ENCODE measurements at regions not wholly inside any gene's neighbourhood (a gene's known extent, or its start where the extent isn't known, plus 50 kb on each side); places are given as distances from the start of the nearest gene placed in this dataset.
A peak's percentile ranks its signal among the peaks of the same experiment; 100 is the strongest.

GRCh38 chr2:64829525-64829924 is 159.7 kb upstream of the SLC1A4 start:
- no peak for DNase-seq (ENCODE audit: low read depth)

- DNase-seq (ENCODE audit: low read depth), result peak; percentile 77
Measured at GRCh38 chr2:64831134-64831976, 157.8 kb upstream of the SLC1A4 start.

- no peak for DNase-seq (ENCODE audit: low read depth)
Measured at GRCh38 chr2:64831977-64832328, 157.2 kb upstream of the SLC1A4 start.

GRCh38 chr2:64832936-64833335 is 156.3 kb upstream of the SLC1A4 start:
- DNase-seq (ENCODE audit: low read depth), result no peak

GRCh38 chr2:64836566-64836965 is 152.6 kb upstream of the SLC1A4 start:
- no peak for DNase-seq (ENCODE audit: low read depth)

- DNase-seq (ENCODE audit: low read depth), result no peak
Measured at GRCh38 chr2:64837116-64837731, 152.0 kb upstream of the SLC1A4 start.

GRCh38 chr2:64837925-64838641 is 151.1 kb upstream of the SLC1A4 start:
- DNase-seq (ENCODE audit: low read depth), result no peak

- DNase-seq (ENCODE audit: low read depth), result no peak
Measured at GRCh38 chr2:64838817-64839216, 150.4 kb upstream of the SLC1A4 start.

- DNase-seq (ENCODE audit: low read depth), result no peak
Measured at GRCh38 chr2:64839844-64840243, 149.4 kb upstream of the SLC1A4 start.

GRCh38 chr2:64840426-64840881 is 148.7 kb upstream of the SLC1A4 start:
- DNase-seq (ENCODE audit: low read depth), result no peak

- DNase-seq (ENCODE audit: low read depth), result no peak
Measured at GRCh38 chr2:64841461-64841860, 147.7 kb upstream of the SLC1A4 start.

- no peak for DNase-seq (ENCODE audit: low read depth)
Measured at GRCh38 chr2:64842030-64842429, 147.2 kb upstream of the SLC1A4 start.

- DNase-seq (ENCODE audit: low read depth), result no peak
Measured at GRCh38 chr2:64844087-64844486, 145.1 kb upstream of the SLC1A4 start.

- no peak for DNase-seq (ENCODE audit: low read depth)
Measured at GRCh38 chr2:64845273-64845905, 143.8 kb upstream of the SLC1A4 start.

- DNase-seq (ENCODE audit: low read depth), result no peak
Measured at GRCh38 chr2:64846177-64846576, 143.0 kb upstream of the SLC1A4 start.

- no peak for DNase-seq (ENCODE audit: low read depth)
Measured at GRCh38 chr2:64847930-64848329, 141.3 kb upstream of the SLC1A4 start.

- no peak for DNase-seq (ENCODE audit: low read depth)
Measured at GRCh38 chr2:64848363-64848762, 140.8 kb upstream of the SLC1A4 start.

- DNase-seq (ENCODE audit: low read depth), result no peak
Measured at GRCh38 chr2:64848945-64849344, 140.3 kb upstream of the SLC1A4 start.

GRCh38 chr2:64850642-64851041 is 138.6 kb upstream of the SLC1A4 start:
- no peak for DNase-seq (ENCODE audit: low read depth)

GRCh38 chr2:64852771-64853241 is 136.4 kb upstream of the SLC1A4 start:
- no peak for DNase-seq (ENCODE audit: low read depth)

GRCh38 chr2:64853306-64853705 is 135.9 kb upstream of the SLC1A4 start:
- DNase-seq (ENCODE audit: low read depth), result no peak

GRCh38 chr2:64853894-64854293 is 135.3 kb upstream of the SLC1A4 start:
- no peak for DNase-seq (ENCODE audit: low read depth)

Measured in stimulated activated CD8-positive, alpha-beta memory T cell treated with anti-CD3 and anti-CD28 coated beads, Interleukin-15, amount 100 ng/mL, for 1 hour (primary cell).